HG02943 (cell line): ENCODE measurements at regions not wholly inside any gene's neighbourhood (a gene's known extent, or its start where the extent isn't known, plus 50 kb on each side); places are given as distances from the start of the nearest gene placed in this dataset.

Experiments used
- ATAC-seq: cut with Tn5 transposase; IDR thresholded peaks from one replicate; pipeline ENCODE4 v1.9.1; 2021; ENCODE audit warnings: mild to moderate bottlenecking, low read depth, moderate library complexity; ENCODE audit not compliant: unreplicated experiment

GRCh38 chr2:60603533-60604190 lies 50.2 kb upstream of the BCL11A start:
- ATAC-seq: no peak

- ATAC-seq: no peak
These were observed 51.1 kb upstream of the BCL11A start for GRCh38 chr2:60604486-60605064.

GRCh38 chr2:60605866-60606265 lies 52.4 kb upstream of the BCL11A start:
- no peak for ATAC-seq

DNA sequence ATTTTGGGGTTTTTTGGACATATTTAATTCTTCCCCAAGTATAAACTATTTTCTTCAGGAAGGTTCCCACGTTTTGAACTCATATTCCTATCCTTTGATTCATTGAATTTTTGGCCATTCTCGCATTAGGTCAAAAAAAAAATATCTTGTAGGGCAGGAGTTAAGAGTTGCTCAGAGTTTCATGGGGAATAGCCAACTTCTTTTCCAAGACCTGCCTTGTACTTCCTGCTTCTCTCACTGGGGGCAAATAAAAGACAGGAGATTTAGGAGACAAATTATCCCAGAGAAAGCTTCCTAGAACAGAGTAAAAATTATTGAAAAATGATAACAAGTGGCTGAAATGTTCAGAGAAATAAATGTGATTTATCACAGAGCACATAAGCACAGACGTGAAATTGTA lies 55.2 kb upstream of the BCL11A start:
- ATAC-seq: no peak

- no peak for ATAC-seq
These were observed 58.6 kb upstream of the BCL11A start for GRCh38 chr2:60612033-60612432.

DNA sequence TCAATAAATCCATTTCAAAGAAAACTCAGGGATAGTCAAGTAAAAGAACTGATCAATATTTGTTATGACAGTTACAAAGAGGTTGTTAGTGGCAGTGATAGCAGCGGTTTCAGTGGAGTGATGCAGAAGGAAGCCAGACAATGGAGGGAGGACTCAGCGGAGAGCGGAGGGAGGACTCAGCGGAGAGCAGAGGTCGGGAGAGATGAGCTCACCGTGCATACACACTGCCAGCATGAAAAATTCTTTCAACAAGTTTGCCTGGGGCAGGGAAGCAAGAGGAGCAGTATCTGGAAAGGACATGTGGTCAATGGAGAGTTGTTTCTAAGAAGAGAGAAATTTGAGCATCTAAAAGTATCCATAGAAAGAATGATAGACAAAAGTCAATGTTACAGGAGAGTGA lies 60.9 kb upstream of the BCL11A start:
- no peak for ATAC-seq

- no peak for ATAC-seq
These were observed 68.4 kb upstream of the BCL11A start for GRCh38 chr2:60621688-60622429.

DNA sequence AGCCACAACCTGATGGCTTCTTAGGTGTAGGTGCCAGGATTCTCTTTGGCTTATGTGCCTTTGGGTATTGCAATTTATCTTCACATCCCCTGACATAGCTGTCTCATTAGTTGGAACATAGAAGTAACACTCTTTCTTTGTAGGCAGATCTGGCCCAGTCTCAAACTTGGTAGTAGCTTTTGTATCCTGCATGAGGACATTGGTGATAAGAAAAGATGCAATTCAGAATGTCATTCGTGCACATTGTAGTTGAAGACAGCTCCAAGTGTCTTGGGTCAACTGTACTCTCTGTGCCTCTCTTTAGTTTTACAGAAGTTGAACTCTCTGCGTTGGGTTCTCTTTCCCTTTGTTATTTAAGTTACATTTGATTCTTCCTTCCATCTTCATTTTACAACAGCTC lies 69.6 kb upstream of the BCL11A start:
- ATAC-seq: no peak

DNA sequence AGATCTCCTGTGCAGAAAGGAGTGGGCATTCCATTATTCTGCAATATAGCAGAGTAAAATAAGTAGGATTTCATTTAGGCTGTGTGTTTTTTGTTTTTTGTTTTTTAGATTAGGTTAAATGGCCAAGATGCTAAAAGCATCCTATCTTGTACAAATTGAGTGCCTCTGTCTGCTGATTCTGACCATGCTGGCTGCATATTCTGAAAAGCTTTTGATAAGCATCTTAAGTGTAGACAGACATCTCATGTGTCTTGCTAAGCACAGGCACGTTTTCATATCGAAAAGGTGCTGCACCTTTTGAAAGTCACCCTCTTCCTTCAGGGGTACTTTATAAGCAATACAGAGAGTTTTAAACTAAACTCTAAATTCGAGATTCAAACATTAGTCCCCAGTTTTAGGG lies 74.0 kb upstream of the BCL11A start:
- ATAC-seq: no peak

GRCh38 chr2:60628026-60628425 lies 74.6 kb upstream of the BCL11A start:
- no peak for ATAC-seq

DNA sequence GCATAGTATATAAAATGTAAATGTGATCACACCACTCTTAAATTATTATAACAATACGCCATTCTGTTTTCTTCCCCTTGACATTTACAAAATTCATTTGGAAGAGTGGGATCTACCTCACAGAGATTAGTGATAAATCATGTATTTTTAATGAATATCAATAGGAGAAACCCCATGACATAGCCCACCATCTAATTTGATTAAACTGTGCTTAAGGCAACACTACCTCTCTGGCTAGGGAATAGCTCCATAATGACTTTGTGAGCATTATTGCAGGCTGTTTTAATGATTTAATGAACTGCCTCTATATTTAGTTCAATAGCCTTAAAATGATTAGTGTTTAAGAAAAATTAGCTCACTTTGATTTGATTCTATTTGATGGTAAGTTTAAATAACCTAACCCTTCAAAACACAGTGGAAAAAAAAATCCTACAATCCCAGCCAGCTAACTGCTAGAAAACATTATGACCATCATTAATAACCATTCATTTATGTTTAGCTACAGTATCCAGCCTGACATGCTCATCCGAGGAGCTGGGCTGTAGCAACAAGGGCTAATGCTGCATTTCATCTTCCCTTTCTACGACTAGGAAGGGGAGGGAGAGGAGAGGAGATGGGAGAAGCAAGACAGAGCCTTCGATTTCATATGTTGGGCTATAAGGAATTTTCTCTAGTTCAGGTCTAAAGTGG lies 75.3 kb upstream of the BCL11A start:
- no peak for ATAC-seq

DNA sequence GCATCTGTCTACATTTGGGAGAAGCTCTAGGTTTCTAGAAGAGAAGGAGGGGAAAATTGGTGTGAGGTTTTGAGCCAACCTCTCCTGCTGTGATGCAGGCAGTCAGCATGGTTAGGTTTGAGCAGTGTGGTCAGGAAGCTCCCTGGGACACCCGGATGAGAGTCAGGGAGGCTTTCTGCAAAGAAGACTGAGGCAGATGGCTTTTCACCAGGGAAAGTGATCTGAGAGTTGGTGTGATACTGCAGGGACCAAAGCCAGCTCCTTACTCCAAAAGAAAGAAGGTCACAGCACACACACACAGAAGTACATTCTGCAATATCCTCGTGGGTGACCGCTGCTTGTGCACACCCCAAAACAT lies 75.8 kb upstream of the BCL11A start:
- ATAC-seq: no peak

GRCh38 chr2:60629801-60630385 lies 76.4 kb upstream of the BCL11A start:
- ATAC-seq: no peak

DNA sequence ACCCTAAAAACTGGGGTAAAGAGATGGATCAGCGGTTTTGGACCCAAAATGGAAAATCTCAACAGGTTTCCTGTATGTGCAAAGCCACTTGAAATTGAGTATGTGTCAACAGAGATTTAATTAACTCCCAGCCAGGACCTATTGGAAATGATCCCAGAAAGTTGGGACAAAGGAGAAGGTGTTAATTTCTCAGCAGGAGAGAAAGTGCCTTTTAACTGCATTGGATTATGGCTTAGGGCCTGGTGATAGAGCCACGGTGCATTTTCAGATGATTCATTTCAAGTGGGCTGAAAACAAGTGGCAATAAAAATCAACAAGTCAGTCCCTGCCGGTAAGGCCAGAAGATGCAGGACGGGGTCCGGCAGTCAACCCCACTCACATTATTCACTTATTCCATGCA lies 80.2 kb upstream of the BCL11A start:
- no peak for ATAC-seq

- no peak for ATAC-seq
These were observed 81.0 kb upstream of the BCL11A start for GRCh38 chr2:60634438-60634837.

DNA sequence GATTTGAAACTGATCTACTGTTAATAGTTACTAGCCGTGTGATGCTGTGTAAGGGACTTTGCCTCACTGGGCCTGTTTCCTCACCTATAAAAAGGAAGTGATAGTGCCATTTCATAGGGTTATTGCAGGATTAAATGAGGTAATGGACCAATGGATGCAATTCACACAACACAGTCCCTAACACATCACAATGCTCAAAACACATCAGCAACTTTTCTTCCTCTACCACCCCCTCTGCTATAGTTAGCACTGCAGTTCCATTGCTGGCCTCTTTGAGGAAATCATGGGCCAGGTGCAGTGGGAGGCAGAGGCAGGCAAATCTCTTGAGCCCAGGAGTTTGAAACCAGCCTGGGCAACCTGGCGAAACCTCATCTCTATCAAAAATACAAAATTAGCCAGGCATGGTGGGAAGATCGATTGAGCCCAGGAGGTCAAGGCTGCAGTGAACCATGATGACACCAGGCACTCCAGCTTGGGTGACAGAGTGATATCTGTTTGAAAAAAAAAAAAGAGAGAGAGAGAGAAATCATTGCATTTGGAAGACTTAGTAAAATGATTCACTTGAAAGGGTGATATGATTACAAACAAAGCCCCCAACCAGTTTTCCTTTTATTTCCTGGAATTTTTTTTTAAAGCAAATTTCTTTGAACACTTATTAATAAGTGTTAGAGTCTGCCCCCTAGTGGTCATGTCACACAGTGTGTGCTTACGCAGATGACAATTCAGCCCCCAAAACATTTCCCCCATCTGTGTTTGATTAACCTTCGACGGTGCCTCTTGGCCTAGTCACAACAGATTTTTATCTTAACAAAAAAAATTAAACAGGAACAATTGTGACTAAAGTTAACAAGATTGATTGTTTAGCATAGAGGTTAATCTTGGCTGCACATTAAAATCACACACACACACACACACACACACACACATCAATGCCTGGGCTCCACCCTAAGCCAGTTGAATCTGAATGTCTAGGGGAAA lies 88.6 kb upstream of the BCL11A start:
- no peak for ATAC-seq

DNA sequence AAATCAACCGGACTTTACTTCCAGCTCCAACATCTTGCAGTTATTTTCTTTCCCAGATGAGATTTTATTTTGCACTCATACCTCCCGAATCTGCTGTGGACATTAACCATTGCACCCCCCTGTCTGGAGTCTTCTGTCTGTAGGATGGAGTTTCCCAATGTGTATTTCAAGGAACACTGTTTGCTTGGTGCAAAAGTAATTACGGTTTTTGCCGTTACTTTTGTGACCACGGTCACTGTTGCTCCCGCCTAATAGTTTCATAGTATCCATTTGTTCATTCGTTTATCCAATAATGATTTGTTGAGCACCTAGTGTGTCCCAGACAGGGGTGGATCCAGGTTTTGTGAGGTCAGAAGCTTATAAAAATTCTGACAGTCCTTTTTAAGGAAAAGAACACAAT lies 90.3 kb upstream of the BCL11A start:
- no peak for ATAC-seq

GRCh38 chr2:60644951-60645350 lies 91.5 kb upstream of the BCL11A start:
- ATAC-seq: no peak

- no peak for ATAC-seq
These were observed 94.7 kb upstream of the BCL11A start for GRCh38 chr2:60648191-60648590.

- ATAC-seq: no peak
These were observed 96.3 kb upstream of the BCL11A start for GRCh38 chr2:60649721-60650120.
